NCI-H2196 treated with DMSO at 0.1 percent for 48 hours (cell line): ENCODE measurements at regions not wholly inside any gene's neighbourhood (a gene's known extent, or its start where the extent isn't known, plus 50 kb on each side); places are given as distances from the start of the nearest gene placed in this dataset.
"Not testable (repeated sequence)": the region's sequence is repeated elsewhere in the genome, so short reads cannot be mapped to it uniquely, and the experiment has no call there.

Experiments used
- DNase-seq: peaks from one replicate; lab custom pipeline; 2025; ENCODE audit not compliant: unreplicated experiment; lab: John Stamatoyannopoulos, UW

GRCh38 chr1:54474310-54475251 is 68.4 kb upstream of the SSBP3 start:
- no peak for DNase-seq

- DNase-seq = no peak
Observed at GRCh38 chr1:54471588-54471987, 65.4 kb upstream of the SSBP3 start.

GRCh38 chr1:54469444-54469843 is 63.2 kb upstream of the SSBP3 start:
- DNase-seq = not testable (repeated sequence)

- not testable (repeated sequence) for DNase-seq
Observed at GRCh38 chr1:54468288-54469084, 62.3 kb upstream of the SSBP3 start.

GRCh38 chr1:54465351-54465811 is 59.2 kb upstream of the SSBP3 start:
- no peak for DNase-seq

GRCh38 chr1:54464477-54465146 is 58.4 kb upstream of the SSBP3 start:
- no peak for DNase-seq

GRCh38 chr1:54464031-54464476 is 57.9 kb upstream of the SSBP3 start:
- DNase-seq = no peak

GRCh38 chr1:54463259-54464030 is 57.3 kb upstream of the SSBP3 start:
- DNase-seq = no peak

- DNase-seq = no peak
Observed at GRCh38 chr1:54462597-54463258, 56.5 kb upstream of the SSBP3 start.

- no peak for DNase-seq
Observed at GRCh38 chr1:54461731-54462596, 55.8 kb upstream of the SSBP3 start.

- DNase-seq = no peak
Observed at GRCh38 chr1:54460861-54461387, 54.7 kb upstream of the SSBP3 start.

GRCh38 chr1:54460351-54460750 is 54.2 kb upstream of the SSBP3 start:
- DNase-seq = no peak

GRCh38 chr1:54459726-54460191 is 53.6 kb upstream of the SSBP3 start:
- DNase-seq = no peak

- no peak for DNase-seq
Observed at GRCh38 chr1:54459140-54459539, 52.9 kb upstream of the SSBP3 start.

- no peak for DNase-seq
Observed at GRCh38 chr1:54456921-54457529, 50.8 kb upstream of the SSBP3 start.

GRCh38 chr1:54456361-54456760 is 50.2 kb upstream of the SSBP3 start:
- DNase-seq = no peak
